Body of pancreas (tissue), 4 donors: ENCODE measurements at regions not wholly inside any gene's neighbourhood (a gene's known extent, or its start where the extent isn't known, plus 50 kb on each side); places are given as distances from the start of the nearest gene placed in this dataset.
"Not testable (repeated sequence)": the region's sequence is repeated elsewhere in the genome, so short reads cannot be mapped to it uniquely, and the experiment has no call there.

Source experiments
- CTCF ChIP-seq, 7 experiments: fragments of 450-650 bp in 4 of 7; fragments of 200-600 bp in 3 of 7; sonication (generic) in 3 of 7; IDR thresholded peaks; one replicate each; pipeline ENCODE4 v1.5.1; 2016 to 2019; ENCODE audit warnings: antibody characterized with exemption in 7 of 7
- POLR2A ChIP-seq, 3 donors: fragments of 450-650 bp; IDR thresholded peaks; one replicate each; pipeline ENCODE4 v1.6.1; 2016; ENCODE audit warnings: antibody characterized with exemption in 3 of 3, mild to moderate bottlenecking in 2 of 3

DNA sequence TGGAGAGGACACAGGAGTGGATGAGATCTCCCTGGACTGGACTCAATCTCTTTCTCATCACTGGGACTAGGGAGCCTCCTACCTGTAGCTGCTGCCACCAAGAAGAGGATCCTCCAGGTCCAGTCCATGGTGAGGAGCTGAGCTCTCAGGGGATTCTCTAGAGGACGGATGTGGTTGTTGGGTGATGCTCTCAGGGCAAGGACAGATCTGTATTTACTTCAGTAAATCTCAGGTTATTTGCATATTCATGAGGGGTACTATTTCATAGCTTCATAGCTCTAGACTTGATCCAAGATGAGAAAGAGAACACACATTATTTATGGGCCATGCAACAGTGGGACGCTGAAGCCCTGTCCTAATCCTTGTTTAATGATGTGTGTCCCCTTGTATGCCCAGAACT, 80.4 kb downstream of the OR4M2 start:
- not testable (repeated sequence) for TF ChIP-seq CTCF, POLR2A (IDR thresholded peaks at IDR 0.05)
